HCT116 (cell line): ENCODE measurements at regions not wholly inside any gene's neighbourhood (a gene's known extent, or its start where the extent isn't known, plus 50 kb on each side); places are given as distances from the start of the nearest gene placed in this dataset.

Source experiments
- CTCF ChIP-seq, 3 experiments: fragments of 200-600 bp in 1 of 3; sonication (generic) in 1 of 3; IDR thresholded peaks in 2 of 3; conservative IDR thresholded peaks in 1 of 3; 2 replicates each; pipeline ENCODE4 v1.5.1; 2012 to 2017; ENCODE audit warnings: low read depth in 2 of 3, low read length in 2 of 3, antibody characterized with exemption in 1 of 3, borderline replicate concordance in 1 of 3, control low read depth in 1 of 3, mild to moderate bottlenecking in 1 of 3, mixed read lengths in 1 of 3, mixed run types in 1 of 3, moderate library complexity in 1 of 3; ENCODE audit not compliant: insufficient read depth in 1 of 3
- EZH2 ChIP-seq: fragments of 200-600 bp; sonication (generic); IDR thresholded peaks from 2 replicates; pipeline ENCODE4 v1.6.1; 2017; ENCODE audit warnings: antibody characterized with exemption, mixed run types
- JUND ChIP-seq: IDR thresholded peaks from 2 replicates; pipeline ENCODE4 v1.6.1; 2012
- MAX ChIP-seq: IDR thresholded peaks from 2 replicates; pipeline ENCODE4 v1.6.1; 2012
- POLR2A ChIP-seq: IDR thresholded peaks from 2 replicates; pipeline ENCODE4 v1.7.0; 2011; ENCODE audit warnings: borderline replicate concordance; ENCODE audit not compliant: insufficient read depth, insufficient read length; ENCODE audit errors: extremely low read depth
- POLR2AphosphoS5 ChIP-seq: IDR thresholded peaks from 2 replicates; pipeline ENCODE4 v1.6.1; 2011; ENCODE audit warnings: mild to moderate bottlenecking, low read depth, low read length, moderate library complexity
- RAD21 ChIP-seq: IDR thresholded peaks from 2 replicates; pipeline ENCODE4 v1.6.1; 2012; ENCODE audit warnings: low read depth, mild to moderate bottlenecking
- SIN3A ChIP-seq: IDR thresholded peaks from 2 replicates; pipeline ENCODE4 v1.6.1; 2012; ENCODE audit warnings: low read depth
- TCF7L2 ChIP-seq: IDR thresholded peaks from 2 replicates; pipeline ENCODE4 v1.7.0; 2011; ENCODE audit warnings: borderline replicate concordance, inconsistent platforms; ENCODE audit not compliant: insufficient read depth, insufficient read length; ENCODE audit errors: extremely low read depth
- ZFX ChIP-seq: fragments of 450-650 bp; IDR thresholded peaks from 2 replicates; pipeline ENCODE4 v1.6.1; 2017
- ZNF274 ChIP-seq: fragments of 200-500 bp; sonication (Bioruptor generic); IDR thresholded peaks from 2 replicates; pipeline ENCODE4 v1.6.1; 2014; ENCODE audit warnings: mild to moderate bottlenecking, low read depth, low read length, inconsistent platforms
- TF ChIP-seq, protein P1 (sequence below): IDR thresholded peaks from 2 replicates; pipeline ENCODE4 v1.6.1; 2011; ENCODE audit warnings: mild to moderate bottlenecking, low read length, moderate library complexity; ENCODE audit not compliant: insufficient replicate concordance; ENCODE audit errors: extremely low read depth

DNA sequence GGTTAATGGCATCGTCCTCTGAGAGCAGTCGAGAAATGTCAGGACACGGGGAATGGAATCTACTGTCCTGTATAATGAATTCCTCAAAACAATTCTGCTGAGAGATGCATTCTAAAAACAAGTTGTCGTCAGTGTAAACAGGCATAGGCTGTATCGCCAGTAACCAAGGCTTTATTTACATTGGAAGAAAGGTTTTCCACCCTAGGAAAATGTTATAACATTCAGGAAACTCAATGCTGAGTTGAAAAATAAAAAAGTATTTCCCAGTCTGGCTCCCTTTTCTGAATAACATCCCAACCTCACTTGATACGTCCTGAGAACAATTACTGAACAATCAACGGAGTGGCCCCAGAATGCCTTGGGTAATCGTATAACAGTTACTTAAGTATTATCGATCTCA lies 79.6 kb upstream of the UCN3 start:
- TF ChIP-seq EZH2 (no peak), CTCF (IDR thresholded peaks at IDR 0.05 in 2 of 3, conservative IDR thresholded peaks at IDR 0.05 in 1 of 3; ENCODE audit: borderline replicate concordance in 1 of 3, insufficient read depth in 1 of 3, low read depth in 2 of 3, low read length in 2 of 3) (no peak), POLR2AphosphoS5 (no peak), POLR2A (no peak), JUND (no peak), RAD21 (no peak), ZFX (no peak), MAX (no peak), SIN3A (no peak), ZNF274 (no peak), TCF7L2 (no peak)
- TF ChIP-seq, protein P1, sequence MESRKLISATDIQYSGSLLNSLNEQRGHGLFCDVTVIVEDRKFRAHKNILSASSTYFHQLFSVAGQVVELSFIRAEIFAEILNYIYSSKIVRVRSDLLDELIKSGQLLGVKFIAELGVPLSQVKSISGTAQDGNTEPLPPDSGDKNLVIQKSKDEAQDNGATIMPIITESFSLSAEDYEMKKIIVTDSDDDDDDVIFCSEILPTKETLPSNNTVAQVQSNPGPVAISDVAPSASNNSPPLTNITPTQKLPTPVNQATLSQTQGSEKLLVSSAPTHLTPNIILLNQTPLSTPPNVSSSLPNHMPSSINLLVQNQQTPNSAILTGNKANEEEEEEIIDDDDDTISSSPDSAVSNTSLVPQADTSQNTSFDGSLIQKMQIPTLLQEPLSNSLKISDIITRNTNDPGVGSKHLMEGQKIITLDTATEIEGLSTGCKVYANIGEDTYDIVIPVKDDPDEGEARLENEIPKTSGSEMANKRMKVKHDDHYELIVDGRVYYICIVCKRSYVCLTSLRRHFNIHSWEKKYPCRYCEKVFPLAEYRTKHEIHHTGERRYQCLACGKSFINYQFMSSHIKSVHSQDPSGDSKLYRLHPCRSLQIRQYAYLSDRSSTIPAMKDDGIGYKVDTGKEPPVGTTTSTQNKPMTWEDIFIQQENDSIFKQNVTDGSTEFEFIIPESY, result no peak
